ENCODE measurements at regions not wholly inside any gene's neighbourhood (a gene's known extent, or its start where the extent isn't known, plus 50 kb on each side); places are given as distances from the start of the nearest gene placed in this dataset.
"Not testable (repeated sequence)": the region's sequence is repeated elsewhere in the genome, so short reads cannot be mapped to it uniquely, and the experiment has no call there.

DNA sequence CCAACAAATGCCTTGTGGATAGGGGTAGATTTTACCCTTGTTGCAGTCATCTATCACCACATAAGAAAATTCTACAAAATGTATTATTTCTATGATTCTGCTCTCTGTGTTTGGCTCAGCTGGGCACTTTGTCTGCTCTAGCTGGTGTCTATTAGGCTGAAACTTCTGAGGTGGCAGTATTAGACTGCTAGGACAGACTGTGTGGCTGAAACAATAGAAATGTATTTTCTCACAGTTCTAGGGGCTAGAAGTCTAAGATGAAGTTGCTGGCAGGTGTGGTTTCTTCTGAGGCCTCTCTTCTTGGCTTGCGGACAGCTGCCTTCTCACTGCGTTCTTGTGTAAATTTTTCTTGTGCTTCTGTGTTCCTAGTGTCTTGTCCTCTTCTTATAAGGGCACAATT is 1139.6 kb upstream of the LRRTM3 start:
- DNase-seq, result no peak

DNA sequence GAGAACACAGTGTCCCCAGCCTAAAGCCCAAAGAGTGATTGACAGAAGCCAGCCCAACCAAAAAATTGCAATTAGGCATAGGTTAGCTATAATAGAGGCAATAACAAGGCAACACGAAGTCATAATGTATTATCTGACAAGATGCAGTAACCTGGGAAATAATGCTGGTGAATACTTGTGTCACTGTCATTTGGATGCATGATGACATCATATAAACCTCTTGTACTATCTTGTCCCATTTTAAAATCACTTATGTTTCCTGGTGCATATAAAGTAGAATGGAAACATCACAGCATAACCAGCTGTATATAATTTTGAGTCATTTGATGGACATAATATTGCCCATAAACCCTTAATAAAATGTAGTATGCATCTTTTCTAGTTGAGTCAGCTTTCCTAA is 1138.3 kb upstream of the LRRTM3 start:
- no peak for DNase-seq

GRCh38 chr10:65788271-65788670 is 1137.6 kb upstream of the LRRTM3 start:
- no peak for DNase-seq

- DNase-seq, result no peak
Measured at GRCh38 chr10:65791979-65792378, 1133.9 kb upstream of the LRRTM3 start.

GRCh38 chr10:65793738-65794425 is 1132.0 kb upstream of the LRRTM3 start:
- DNase-seq, result no peak

GRCh38 chr10:65794861-65795260 is 1131.0 kb upstream of the LRRTM3 start:
- DNase-seq, result not testable (repeated sequence)

- no peak for DNase-seq
Measured at GRCh38 chr10:65796472-65796871, 1129.4 kb upstream of the LRRTM3 start.

DNA sequence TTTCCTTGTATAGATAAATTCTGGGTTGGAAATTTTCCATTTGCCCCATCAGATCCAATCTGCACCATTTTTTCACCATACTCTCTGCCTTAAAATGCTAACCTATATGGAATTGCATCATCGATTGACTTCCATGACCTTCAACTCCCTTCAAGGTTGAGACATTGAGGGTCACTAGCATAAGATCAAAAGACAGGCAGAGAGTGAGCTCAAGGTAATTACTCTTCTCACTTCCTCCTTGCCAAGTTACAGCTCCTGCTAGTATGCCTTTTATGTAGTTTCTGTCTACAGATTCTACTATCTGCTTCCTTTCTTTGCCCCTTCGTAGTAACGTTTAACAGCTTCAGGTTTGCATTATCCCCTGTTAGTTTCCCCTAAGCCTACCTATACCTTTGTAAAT is 1127.7 kb upstream of the LRRTM3 start:
- no peak for DNase-seq

- DNase-seq, result no peak
Measured at GRCh38 chr10:65802391-65802790, 1123.4 kb upstream of the LRRTM3 start.

DNA sequence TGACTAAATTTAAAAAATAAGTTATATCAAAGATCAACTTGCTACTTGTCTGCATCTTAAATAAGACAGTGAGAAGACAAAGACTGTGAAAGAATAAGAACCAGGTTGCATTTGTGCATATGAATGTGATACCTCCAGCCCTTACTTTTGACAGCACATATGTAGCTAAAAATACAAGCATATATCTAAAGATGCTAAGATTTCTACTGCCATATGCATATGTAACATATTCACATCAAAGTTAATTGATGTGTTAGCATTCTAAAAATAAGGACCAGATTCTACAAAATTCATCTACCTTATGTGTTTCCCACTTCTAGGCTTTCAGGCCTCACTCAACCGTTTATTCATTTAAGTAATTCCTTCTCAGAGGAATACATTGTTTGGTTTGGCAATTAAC is 1120.3 kb upstream of the LRRTM3 start:
- no peak for DNase-seq

- DNase-seq, result no peak
Measured at GRCh38 chr10:65805993-65806392, 1119.8 kb upstream of the LRRTM3 start.

- DNase-seq, result no peak
Measured at GRCh38 chr10:65808687-65809333, 1117.0 kb upstream of the LRRTM3 start.

- DNase-seq, result no peak
Measured at GRCh38 chr10:65811931-65812525, 1113.8 kb upstream of the LRRTM3 start.

DNA sequence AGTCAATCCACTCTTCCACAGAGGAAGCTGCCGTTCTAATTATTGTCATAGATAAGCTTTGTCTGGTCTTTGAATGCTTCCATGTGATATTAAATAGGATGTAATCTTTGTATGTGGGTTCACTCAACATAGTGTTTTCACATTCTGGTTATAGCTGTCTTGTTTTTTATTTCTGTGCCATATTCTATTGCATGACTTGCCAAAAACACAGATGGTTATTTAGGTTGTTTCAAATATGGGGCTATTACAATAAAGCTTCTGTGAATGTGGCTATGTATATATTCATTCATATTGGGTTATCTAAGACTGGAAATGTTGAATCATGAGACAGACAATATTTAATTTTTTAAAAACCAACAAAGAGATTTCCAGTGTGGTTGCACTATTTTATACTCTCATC is 1109.3 kb upstream of the LRRTM3 start:
- DNase-seq, result no peak

DNA sequence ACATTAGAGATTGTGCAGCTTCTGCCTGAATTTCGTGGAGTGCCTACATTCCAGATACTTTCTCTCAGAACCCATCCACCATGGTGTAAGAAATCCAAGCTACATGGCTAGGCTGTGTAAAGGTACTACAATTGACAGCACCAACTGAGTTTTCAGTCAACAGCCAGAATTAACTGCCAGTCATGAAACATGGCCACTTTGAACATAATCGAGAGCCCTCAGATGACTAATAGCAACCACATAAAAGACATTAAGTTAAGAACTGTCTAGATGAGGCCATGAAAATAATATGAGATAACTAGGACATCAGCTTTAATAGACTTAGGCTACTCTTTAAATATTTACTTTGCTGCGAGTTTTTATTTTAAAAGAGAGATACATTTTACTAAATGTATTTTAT is 1106.8 kb upstream of the LRRTM3 start:
- no peak for DNase-seq

DNA sequence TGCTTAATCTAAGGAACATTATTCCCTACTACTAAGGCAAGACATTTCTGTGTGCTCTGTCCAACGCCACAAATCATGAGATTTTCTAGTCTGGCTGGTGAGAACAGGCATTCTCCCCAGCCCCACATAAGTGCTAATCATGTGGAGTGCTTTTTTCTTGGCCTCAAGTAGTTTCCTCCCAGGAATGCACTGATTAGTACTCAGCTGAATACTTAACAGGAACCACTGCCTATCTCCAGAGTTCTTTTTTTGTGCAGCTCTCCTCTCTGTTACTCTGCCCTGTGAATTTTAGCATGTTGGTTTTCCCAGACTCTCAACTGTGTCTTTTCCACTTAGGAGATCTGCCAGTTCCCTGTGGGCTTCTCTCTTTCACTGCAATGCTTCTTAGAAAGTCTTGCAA is 1098.5 kb upstream of the LRRTM3 start:
- DNase-seq, result peak in 1 of 2 donors; percentile 14

DNA sequence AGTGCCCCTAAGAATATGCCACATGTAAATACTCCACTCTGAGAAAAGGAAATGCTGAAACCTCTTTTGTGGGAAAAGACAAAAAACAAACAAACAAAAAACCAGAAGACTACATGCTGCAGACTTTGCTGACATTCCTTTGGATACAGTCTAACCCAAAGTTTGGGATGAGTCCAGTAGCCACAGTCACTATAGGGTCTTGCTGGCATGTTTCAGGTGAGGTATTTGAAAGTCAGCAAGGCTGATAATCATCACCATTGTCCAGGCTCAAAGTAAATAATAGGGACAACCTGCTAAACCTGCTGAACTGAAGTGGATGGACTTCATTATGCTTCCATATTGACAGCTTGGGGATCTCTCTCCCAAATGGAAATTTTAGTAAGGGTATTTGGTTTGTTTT is 1087.0 kb upstream of the LRRTM3 start:
- no peak for DNase-seq

DNA sequence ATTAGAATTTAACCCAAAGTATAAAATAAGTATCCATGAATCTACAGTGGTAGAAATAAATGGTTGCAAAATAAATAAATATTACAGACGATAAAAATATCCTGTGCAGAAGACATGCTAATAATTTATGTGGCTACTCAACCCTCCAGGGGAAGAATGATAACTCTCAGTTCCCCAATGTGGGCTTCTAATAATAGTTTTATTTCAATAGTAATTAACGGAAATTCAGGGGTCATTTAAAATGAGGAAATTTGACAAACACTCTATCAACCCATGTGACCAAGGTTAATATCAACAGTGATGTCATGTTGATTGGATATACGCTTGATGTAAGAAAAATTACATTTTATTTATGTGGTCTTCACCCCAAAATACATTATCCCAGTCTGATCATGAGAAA is 1082.6 kb upstream of the LRRTM3 start:
- no peak for DNase-seq

GRCh38 chr10:65845916-65846315 is 1079.9 kb upstream of the LRRTM3 start:
- DNase-seq, result no peak

DNA sequence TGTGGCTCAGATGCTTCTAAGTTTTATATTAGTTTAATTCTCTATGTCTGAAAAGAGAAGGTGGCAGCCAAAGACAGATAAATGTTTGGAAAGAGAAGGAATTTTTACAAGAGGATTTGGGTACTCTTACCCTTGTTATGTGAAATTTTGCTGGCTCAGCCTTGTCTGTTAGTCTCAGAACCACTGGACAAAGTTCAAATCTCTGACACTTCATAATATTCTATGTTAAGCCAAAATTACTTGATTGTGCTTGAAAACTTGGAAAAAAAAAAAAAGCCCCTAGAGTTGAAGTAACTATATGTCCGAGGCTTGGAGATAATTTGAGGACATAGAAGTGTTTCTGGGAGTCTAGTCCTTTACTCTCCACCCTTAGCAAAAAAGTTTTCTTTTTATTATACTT is 1079.3 kb upstream of the LRRTM3 start:
- peak in 1 of 2 donors; percentile 14 for DNase-seq

DNA sequence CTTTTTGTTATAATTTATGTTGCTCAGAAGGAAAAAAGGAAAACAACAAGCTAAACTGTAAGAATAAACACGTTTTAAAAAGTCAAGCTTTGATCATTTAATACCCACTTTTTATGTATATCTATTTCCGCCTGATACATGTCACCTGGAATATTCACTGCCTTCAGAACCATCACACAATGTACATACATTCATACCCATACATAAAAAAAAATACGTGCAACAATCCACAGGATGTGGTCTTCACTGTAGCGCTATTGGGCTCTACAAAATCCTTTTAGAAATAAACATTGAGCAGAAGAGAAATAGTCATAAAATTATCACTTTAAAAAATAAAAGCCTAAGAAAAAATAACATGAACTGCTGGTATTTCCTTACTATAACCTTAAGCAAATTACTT is 1078.9 kb upstream of the LRRTM3 start:
- no peak for DNase-seq

DNA sequence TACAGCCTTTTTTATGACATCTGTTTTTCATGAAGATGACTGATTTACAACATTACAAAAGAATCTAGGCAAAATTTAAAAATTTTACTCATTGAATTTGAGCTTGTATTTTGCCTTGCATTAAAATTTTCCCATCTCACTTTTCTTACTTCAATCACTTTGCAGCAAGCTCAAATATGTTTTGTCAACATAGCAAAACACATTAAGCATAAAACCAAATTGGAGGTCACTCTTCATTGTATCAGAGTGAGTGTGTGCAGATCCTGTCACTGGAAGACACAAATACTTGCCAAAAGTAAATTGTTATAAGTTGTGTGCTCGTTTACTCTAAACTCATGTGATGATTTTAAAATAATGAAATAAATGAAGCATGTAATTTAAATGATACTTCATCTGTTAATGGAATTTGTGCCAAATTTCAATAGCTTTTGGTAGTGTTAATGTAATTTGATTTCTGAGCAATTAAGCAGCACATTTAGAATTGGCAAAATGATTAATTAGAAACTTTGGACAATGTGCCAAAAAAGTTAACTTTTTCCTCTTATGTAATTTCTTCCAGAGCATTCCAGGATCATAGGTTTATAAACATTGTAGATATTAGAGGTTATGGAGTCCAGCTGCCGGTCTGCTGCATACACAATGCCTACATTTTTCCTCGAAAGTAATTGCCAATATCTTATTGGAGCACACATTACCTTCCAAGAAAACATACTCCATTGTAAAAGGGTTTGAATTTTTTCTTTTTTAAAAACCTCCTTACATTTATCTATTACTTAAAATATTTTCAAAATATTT is 1078.2 kb upstream of the LRRTM3 start:
- peak; percentile 68 to 72 for DNase-seq

DNA sequence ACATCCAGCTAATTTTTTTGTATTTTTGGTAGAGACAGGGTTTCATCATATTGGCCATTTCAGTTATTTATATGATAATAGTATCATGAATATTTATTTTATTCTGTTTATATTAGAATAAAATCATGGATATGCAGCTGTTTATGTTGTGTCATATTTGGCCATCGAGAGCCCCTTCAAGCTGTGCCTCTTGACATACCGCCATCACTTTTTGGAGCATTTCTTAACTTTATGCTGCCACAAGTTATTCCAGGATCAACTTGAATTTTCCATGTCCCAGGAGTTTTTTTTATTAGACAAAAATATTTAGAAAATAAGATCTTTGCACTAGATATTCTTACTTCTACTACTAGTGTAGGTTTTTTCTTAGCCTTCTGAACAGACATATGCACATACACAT is 1067.0 kb upstream of the LRRTM3 start:
- no peak for DNase-seq

All from right lung (tissue), 2 donors.